ENCODE measurements at regions not wholly inside any gene's neighbourhood (a gene's known extent, or its start where the extent isn't known, plus 50 kb on each side); places are given as distances from the start of the nearest gene placed in this dataset.

DNA sequence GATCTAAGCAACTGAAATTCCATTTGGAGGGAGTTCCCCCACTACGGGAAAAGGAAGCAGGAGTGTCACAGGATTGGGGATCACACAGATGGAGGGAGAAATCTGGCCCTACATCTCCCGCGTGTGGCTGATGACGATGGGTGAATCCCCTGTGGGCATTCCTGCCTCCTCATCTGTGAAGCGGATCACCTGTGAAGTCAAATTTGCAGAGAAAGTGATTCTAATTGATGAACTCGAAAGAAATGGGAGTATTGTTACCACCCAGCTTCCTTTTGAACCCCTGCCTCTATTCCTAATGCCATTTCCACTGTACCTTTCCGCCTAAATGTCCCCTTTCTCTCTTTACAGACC is 92.0 kb downstream of the CMPK2 start:
- no peak for DNase-seq (ENCODE audit: low read depth in 2 of 2)

GRCh38 chr2:6776125-6776524 is 89.6 kb downstream of the CMPK2 start:
- no peak for DNase-seq (ENCODE audit: low read depth in 2 of 2)

- no peak for DNase-seq (ENCODE audit: low read depth in 2 of 2)
Observed at GRCh38 chr2:6777626-6778025, 88.1 kb downstream of the CMPK2 start.

- DNase-seq (ENCODE audit: low read depth in 2 of 2): no peak
Observed at GRCh38 chr2:6780765-6781274, 84.9 kb downstream of the CMPK2 start.

DNA sequence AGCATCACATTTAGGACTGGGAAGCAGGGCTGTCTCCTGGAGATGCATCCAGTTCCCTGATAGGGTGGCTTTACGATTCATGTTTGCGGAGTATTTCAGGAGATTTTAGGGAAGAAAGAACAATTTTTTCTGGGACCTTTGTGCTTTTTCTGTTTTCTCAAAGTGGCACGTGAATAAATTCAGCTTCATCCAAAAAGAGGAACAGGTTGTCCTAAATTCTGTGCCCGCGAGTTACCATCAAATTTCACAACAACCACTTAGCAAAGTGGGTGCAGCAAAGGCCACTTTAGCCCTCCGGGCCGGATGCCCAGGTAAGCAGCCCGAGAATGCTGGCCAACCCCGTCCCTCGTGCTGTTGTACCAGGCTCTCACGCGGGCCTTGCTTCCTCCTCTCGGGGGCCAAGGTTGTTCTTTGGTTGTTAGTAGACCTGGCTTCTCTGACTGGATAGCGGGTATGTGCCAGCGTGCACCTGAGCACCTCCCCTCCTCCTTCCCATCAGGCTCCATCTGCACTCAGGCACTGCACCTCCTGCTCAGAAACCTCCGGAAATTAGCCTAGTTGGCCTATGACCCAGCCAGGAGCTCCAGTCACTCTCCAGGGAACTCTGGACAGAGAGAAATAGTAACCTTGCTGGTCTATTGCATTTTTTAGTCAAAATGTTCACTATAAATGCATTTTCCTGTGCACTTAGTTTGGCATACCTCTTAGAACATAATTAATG is 83.0 kb downstream of the CMPK2 start:
- no peak for DNase-seq (ENCODE audit: low read depth in 2 of 2)

DNA sequence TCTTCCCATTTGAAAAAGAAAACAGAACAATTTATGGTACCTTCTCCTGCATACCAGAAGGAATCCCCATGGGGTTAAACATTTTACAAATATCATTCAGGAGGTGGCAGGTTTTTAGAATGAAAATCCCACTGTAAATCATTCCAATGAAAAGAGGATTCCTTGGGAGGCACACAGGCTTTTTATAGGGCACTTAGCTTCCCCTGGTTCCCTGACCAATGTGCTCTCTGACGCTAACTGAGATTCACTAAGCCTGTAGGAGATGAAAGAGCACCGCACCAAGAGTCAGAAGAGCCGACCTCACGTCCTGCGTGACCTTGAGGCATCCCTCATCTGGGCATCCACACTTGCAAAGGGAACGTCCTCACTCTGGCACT is 82.5 kb downstream of the CMPK2 start:
- no peak for DNase-seq (ENCODE audit: low read depth in 2 of 2)

DNA sequence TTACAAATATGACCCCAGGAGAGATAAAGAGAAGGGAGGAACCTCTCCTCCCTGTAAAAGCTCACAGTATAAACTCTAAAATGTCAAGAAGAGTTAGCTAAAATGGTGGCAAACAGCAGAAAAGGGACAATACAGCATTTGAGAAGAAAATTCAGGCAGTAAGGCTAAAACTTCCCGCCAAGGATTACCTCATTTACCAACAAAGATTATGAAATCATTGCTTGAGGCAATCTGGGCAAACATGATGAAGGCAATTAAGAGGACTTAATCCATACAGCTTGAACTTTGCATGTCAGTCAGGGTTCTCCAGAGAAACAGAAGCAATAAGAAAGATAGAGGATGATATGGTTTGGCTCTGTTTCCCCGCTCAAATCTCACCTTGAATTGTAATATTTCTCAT is 81.4 kb downstream of the CMPK2 start:
- DNase-seq (ENCODE audit: low read depth in 2 of 2): no peak

DNA sequence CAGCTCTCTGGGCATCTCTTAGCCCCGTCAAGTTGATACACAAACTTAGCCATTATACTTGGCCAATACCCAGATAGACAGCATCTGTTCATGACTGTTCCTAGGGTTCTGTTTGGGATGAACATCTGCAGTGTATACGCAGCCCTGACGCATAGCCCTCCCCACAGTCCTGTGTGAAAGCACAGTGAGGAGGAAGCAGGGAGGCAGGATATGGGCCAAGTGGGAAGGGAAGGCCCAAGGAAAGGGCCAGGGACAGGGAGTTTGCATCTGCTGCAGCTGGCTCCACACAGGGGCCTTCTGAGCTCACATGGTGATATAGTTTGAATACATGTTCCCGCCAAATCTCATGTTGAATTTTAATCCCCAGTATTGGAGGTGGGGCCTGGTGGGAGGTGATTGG is 80.2 kb downstream of the CMPK2 start:
- no peak for DNase-seq (ENCODE audit: low read depth in 2 of 2)

- DNase-seq (ENCODE audit: low read depth in 2 of 2): no peak
Observed at GRCh38 chr2:6787376-6787775, 78.3 kb downstream of the CMPK2 start.

DNA sequence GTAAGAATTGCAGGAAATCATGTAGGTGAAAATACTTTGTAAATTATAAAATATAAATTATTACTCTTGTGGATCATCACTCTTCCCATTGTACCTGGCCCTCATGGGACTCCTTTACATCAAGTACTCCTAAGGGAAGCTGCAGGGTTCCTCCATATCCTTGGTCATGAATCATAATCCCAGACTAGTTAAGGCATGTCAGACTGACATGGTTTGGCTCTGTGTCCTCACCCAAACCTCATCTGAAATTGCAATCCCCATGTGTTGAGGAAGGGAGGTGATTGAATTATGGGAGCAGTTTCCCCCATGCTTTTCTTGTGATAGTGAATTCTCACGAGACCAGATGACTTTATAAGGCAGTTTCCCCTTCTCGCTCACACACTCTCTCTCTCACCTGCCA is 77.1 kb downstream of the CMPK2 start:
- DNase-seq (ENCODE audit: low read depth in 2 of 2): no peak

GRCh38 chr2:6789559-6790138 is 76.1 kb downstream of the CMPK2 start:
- no peak for DNase-seq (ENCODE audit: low read depth in 2 of 2)

DNA sequence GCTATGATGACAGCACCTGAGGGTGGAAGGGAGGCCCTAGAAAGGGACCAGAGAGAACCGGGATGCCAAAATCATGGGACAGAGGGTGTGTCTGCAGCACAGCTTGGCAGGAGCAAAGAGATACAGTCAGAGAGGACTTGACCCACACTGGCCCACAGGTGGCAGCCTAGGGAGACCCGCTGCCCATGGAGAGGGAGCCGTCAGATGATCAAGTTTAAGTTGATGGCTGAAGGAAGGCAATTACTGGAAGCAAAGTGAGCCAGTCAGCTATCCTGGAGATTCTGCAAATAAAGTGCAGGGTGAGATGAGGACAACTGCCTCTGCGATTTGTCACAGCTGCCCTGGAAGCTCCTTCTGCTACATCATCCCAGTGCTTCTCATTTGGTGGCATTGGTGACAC is 74.0 kb downstream of the CMPK2 start:
- DNase-seq (ENCODE audit: low read depth in 2 of 2): no peak

GRCh38 chr2:6792883-6793282 is 72.8 kb downstream of the CMPK2 start:
- DNase-seq (ENCODE audit: low read depth in 2 of 2): no peak

DNA sequence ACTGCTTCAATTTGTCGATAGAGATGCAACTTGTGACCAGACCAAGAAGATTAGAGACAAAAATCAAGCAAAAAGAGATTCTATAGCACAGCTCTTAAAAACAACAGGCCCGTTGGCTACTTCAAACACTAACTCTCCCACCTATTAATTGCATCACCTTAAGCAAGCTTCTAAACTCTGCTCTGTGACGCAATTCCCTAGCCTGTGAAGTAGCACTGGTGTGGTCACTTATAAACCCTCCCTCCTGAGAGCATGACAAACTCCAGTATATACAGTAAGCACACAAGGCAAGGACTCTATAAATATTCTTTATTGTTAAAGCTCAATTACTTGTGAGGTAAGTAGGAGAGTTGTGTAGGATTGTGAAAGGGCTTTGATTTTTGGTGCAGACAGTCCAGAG is 72.3 kb downstream of the CMPK2 start:
- DNase-seq (ENCODE audit: low read depth in 2 of 2): no peak

GRCh38 chr2:6793913-6794312 is 71.8 kb downstream of the CMPK2 start:
- no peak for DNase-seq (ENCODE audit: low read depth in 2 of 2)

GRCh38 chr2:6794448-6794847 is 71.3 kb downstream of the CMPK2 start:
- DNase-seq (ENCODE audit: low read depth in 2 of 2): no peak
